HS-27A (cell line): ENCODE measurements at regions not wholly inside any gene's neighbourhood (a gene's known extent, or its start where the extent isn't known, plus 50 kb on each side); places are given as distances from the start of the nearest gene placed in this dataset.
"Not testable (repeated sequence)": the region's sequence is repeated elsewhere in the genome, so short reads cannot be mapped to it uniquely, and the experiment has no call there.

ENCODE experiments used
- DNase-seq: peaks from one replicate; pipeline ENCODE4 v3.0.0-alpha.2; 2012; ENCODE audit warnings: low read depth, missing footprints

DNA sequence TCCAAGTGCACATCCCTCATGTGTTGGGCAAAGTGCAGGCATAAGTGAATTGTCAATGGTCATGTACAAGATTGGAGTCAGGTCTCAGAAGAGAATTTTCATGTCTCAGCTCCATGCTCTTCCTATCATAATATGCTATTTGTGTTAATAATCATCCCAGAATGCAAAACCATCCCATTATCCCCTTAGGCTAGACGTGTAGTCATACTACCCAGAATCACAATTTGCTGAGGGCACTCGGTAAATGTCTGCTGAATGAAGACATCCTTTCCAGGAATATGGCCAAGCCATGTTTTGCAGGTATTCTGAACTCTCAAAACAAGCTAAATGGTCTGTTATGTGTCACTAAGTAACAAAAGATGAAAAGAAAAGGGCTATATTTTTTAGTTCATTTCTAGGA is 263.8 kb downstream of the RAD51AP2 start:
- no peak for DNase-seq

GRCh38 chr2:17252258-17252657 is 266.0 kb downstream of the RAD51AP2 start:
- no peak for DNase-seq

DNA sequence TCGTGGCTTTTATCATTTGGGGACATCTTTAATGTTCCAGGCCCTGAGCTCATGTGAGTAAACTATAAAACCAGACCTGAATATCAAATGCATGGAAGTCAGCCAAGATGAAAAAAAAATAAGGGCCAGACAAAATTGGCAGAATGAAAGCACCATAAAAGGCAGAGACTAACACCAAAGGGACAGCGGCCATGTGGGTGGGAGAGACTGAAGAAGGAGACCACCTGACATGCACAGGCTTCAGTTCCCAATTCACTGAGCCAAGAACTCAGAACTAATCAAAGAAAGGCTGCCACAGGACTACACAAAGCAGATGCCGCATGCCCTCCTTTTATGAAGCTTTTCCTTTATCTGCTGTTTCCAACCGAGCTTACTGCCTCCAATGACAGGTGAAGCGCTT is 267.1 kb downstream of the RAD51AP2 start:
- no peak for DNase-seq

DNA sequence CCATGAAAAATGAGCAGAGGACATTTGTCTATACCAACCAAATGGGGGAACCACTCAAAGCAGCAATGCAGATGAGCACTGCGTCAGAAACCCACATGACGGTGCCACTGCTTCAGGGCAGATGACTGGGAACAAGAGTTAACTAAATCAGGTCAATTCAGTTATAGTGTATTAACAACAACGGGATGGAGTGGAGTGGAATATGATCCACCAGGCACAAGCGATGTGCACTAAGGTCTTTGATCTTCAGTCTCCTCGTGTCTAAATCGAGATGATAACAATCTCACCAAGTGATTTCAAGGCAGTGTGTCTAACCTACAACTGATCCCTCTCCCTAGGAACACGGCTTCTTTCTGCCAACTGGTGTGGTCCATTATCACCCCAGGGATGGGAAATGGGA is 269.0 kb downstream of the RAD51AP2 start:
- DNase-seq, result no peak

DNA sequence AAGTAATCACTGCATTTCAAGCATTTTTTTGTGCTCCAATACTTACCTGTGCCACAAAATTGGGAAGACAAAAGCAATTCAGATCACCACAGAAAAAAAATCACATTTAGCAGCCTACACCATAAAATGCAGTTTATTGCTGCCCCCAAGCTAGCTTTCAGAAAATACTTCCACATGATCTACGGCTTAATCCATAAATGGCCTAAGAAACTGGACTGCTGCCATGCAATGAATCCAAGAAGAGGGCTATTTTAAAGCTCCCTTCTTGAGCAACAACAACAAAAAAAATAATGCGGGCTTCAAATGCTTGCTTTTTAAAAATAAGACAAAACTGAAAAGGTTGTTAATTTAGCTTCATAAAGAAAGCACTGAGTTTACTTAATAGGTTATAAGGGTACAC is 272.3 kb downstream of the RAD51AP2 start:
- DNase-seq, result no peak

- DNase-seq, result no peak
These were observed 275.3 kb downstream of the RAD51AP2 start for GRCh38 chr2:17242813-17243485.

DNA sequence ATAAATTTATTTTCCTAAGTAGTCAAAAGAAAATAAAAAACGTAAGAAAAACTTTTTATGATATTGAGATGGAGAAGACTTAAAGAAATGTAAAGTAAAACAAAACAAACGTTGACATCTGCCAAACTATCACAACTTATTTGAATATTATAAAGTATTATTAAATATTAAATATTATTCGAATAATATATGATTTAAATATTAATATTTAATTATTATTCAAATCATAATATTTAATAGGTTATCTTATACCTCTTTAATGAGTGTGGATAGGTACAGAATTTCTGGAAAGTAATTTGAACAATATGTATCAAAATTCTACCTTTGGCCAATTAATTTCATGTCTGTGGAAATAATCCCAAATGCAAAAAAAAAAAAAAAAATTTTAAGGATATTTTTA is 278.7 kb downstream of the RAD51AP2 start:
- DNase-seq, result no peak

GRCh38 chr2:17235167-17235566 is 283.1 kb downstream of the RAD51AP2 start:
- DNase-seq, result no peak

GRCh38 chr2:17232776-17233556 is 285.3 kb downstream of the RAD51AP2 start:
- no peak for DNase-seq

- DNase-seq, result no peak
These were observed 286.8 kb downstream of the RAD51AP2 start for GRCh38 chr2:17231394-17231965.

DNA sequence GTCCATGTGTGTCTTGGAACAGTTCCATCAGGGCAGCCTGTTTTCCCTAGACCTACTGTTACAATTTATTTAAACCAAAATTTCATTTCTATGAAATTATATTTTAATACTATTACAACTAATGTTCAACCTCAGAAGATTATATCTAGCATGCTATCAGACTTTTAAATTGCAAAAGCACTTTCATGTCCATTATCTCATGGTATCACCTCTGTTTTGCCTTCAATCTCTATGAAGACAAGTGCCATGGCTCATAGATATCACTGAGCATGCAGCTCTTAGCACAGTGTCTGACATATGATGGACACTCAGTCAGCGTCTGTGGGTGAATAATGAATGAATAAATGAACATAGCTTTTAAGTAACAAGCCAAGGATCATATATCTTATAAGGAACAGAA is 288.8 kb downstream of the RAD51AP2 start:
- no peak for DNase-seq

- no peak for DNase-seq
These were observed 289.8 kb downstream of the RAD51AP2 start for GRCh38 chr2:17228461-17228860.

- DNase-seq, result no peak
These were observed 290.4 kb downstream of the RAD51AP2 start for GRCh38 chr2:17227856-17228255.

- no peak for DNase-seq
These were observed 291.2 kb downstream of the RAD51AP2 start for GRCh38 chr2:17226941-17227490.

- no peak for DNase-seq
These were observed 295.0 kb downstream of the RAD51AP2 start for GRCh38 chr2:17223211-17223610.

GRCh38 chr2:17208511-17208910 is 309.7 kb downstream of the RAD51AP2 start:
- DNase-seq, result peak; percentile 72

GRCh38 chr2:17206771-17207170 is 311.5 kb downstream of the RAD51AP2 start:
- DNase-seq, result no peak

GRCh38 chr2:17204214-17204613 is 314.0 kb downstream of the RAD51AP2 start:
- DNase-seq, result not testable (repeated sequence)

DNA sequence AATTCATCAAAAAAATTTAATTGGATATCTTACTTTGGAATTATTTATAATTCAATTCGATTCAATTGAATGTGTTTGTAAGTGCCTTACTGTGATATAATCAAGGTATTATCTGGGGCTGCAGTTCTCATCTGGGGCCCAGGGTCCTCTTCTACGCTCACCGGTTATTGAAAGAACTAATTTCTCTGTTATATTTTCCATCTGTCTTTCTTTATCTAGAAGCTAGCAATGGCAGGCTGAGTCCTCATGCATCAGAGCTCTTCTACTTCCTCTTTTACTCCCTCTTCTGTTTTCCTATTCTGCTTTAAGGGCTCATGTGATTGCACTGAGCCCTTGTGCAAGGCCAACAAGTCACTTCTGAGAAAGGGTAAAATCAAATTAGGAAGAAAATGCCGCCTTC is 315.6 kb downstream of the RAD51AP2 start:
- not testable (repeated sequence) for DNase-seq

GRCh38 chr2:17199741-17200140 is 318.5 kb downstream of the RAD51AP2 start:
- no peak for DNase-seq

GRCh38 chr2:17196380-17196779 is 321.9 kb downstream of the RAD51AP2 start:
- no peak for DNase-seq

GRCh38 chr2:17195016-17195415 is 323.2 kb downstream of the RAD51AP2 start:
- no peak for DNase-seq

DNA sequence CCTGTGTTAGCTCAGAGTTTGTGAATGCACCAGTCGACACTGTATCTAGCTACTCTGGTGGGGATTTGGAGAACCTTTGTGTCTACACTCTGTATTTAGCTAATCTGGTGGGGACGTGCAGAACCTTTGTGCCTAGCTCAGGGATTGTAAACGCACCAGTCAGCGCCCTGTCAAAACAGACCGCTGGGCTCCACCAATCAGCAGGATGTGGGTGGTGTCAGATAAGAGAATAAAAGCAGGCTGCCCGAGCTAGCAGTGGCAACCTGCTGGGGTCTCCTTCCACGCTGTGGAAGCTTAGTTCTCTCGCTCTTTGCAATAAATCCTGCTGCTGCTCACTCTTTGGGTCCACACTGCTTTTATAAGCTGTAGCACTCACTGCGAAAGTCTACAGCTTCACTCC is 324.2 kb downstream of the RAD51AP2 start:
- no peak for DNase-seq
